AG09319 (cell line): ENCODE measurements at regions not wholly inside any gene's neighbourhood (a gene's known extent, or its start where the extent isn't known, plus 50 kb on each side); places are given as distances from the start of the nearest gene placed in this dataset.

Experiments
- DNase-seq: peaks from one replicate; pipeline ENCODE4 v3.0.0-alpha.2; 2010; ENCODE audit warnings: low read depth; ENCODE audit errors: extremely low read depth
- CTCF ChIP-seq: IDR thresholded peaks from 2 replicates; pipeline ENCODE4 v1.5.1; 2011; ENCODE audit warnings: low read depth, mild to moderate bottlenecking, inconsistent platforms, low read length, moderate library complexity

- no peak for TF ChIP-seq CTCF
Observed at GRCh38 chr1:88189525-88189924, 494.5 kb upstream of the PKN2 start.

GRCh38 chr1:88191917-88192316 is 492.2 kb upstream of the PKN2 start:
- TF ChIP-seq CTCF: no peak
- DNase-seq: no peak

More at GRCh38 chr1:88189525-88189924, 494.5 kb upstream of the PKN2 start:
- DNase-seq: no peak

GRCh38 chr1:88194542-88194941 is 489.5 kb upstream of the PKN2 start:
- TF ChIP-seq CTCF: no peak
- no peak for DNase-seq

GRCh38 chr1:88200545-88200944 is 483.5 kb upstream of the PKN2 start:
- no peak for DNase-seq

GRCh38 chr1:88204111-88204510 is 480.0 kb upstream of the PKN2 start:
- TF ChIP-seq CTCF: no peak
- DNase-seq: no peak

More at GRCh38 chr1:88200545-88200944, 483.5 kb upstream of the PKN2 start:
- no peak for TF ChIP-seq CTCF

- DNase-seq: no peak
- TF ChIP-seq CTCF: no peak
Observed at GRCh38 chr1:88204612-88205167, 479.4 kb upstream of the PKN2 start.

- DNase-seq: no peak
- no peak for TF ChIP-seq CTCF
Observed at GRCh38 chr1:88208389-88208788, 475.7 kb upstream of the PKN2 start.
